Islet of Langerhans (tissue), 1 donor: ENCODE measurements at regions not wholly inside any gene's neighbourhood (a gene's known extent, or its start where the extent isn't known, plus 50 kb on each side); places are given as distances from the start of the nearest gene placed in this dataset.

ENCODE experiments used
- FAIRE-seq: peaks from one replicate; lab custom pipeline; 2011; peaks lifted over from hg19 to GRCh38; lab: Jason Lieb, UNC

DNA sequence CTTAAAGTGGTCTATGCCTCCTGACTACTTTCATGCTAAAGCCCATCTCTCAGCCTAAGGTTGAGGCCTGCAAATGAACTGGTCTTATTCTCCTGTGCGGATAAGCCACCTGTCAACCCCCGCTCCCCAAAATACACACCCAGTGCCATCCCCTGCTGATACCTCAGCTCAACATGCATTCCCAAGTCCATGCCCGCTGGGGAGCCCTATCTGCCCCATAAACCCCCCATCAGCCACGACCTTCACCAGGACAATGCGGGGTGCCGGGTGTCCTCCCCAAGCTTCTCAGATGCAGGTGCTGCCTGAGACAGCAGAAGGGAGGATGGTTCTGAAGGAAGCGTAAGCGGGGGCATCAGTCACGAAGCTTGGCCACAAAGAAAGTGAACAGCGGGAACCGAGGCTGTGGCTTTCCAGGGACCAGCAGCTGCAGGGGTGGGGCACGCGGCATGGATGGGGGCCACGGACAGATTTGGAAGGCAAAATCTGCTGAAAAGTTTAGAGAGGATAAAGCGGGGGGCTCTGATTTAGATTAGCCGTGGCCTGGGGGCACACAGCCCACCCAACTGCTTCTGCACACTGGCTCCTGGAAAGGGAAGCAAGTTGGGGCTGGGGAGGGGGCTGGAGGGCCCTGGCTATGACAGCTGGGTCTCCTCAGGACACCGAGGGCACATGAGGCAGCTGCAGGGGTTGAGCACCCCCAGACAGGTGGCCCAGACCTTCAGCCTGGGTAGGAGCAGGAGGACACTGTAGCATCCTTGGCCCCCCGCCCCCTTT, 1391.9 kb downstream of the TBC1D22A start:
- FAIRE-seq = no peak

DNA sequence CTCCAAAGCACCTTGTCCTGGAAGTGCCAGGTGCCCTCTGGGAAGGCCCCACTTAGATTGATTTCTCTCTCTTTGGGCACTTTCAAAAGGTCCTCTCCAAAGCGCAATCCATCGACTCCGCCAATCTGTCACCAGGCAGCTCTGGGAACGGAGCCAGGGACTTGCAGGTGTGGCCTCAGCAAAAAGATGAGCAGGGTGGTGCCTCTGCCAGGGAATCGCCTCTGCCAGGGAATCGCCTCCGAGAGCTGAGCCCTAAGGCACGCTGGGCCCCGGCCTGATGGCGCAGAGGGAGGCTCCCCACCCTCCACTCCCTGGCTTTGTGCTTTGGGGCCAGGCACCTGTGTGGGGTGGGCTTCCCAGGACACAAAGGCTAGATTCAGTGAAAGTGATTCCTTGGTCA, 1391.3 kb downstream of the TBC1D22A start:
- no peak for FAIRE-seq

DNA sequence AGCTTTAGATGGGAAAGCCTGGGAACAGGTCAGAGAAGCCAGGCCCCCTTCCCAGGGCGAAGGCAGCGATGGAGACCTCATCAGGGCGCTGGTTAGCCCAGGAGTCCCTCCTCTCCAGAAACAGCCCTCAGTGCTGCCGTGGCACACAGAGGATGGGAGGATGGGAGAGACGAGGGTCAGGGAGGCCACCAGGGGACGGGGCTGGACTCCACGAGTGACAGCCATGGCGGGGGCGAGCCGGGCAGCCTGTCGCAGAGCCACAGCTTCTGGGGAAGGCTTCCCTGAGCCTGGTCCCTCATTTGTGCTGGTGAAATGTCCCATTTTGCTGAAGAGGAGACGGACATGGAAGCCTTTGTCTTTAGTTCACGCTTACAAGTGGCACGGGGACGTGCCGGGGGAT, 1390.5 kb downstream of the TBC1D22A start:
- no peak for FAIRE-seq

DNA sequence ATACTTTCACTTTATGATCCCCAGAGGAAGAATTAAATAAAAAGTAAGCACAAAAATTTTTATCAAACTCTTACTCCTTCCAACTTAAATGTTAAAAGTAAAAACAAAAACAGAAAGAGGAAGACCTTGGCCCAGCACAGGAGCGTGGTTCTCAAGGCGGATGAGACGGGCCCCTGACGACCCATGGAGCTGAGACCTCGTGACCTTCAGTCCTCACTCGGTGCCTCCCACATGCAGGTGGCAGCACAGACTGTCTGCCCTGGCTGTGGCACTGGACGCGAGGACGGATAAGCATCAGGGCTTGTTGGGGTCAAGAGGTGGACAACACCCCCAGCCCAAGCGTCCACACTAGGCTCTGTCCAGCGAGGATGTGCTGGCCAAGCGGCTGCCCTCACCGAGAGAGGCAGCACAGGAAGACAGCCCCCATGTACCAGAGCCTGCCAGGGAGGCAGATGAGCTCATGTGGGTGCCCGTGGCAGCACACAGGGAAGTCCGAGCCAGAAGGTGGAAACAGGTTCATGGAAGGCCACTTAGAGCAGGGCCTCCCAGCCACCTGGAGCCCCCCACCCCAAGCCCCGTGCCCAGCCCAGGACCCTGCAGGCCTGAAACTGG, 1389.8 kb downstream of the TBC1D22A start:
- no peak for FAIRE-seq

DNA sequence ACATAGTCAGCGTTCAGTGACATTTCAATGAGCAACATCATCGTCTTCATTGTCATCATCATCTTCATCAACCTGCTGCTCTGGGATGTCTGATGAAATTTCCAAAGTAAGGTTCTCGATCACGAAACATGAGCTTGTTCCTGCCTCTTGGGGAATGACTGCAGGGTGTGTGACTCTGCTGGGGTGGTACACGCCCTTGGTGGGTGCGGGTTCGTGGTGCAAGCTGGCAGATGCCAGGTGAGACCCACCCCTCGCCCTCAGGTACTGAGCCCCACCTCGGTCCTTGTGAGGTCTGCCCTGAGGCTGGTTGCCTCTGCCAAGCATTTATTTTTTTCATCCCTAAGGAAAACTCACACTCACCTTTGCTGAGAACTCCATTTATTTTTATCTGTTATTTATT, 1389.2 kb downstream of the TBC1D22A start:
- no peak for FAIRE-seq

DNA sequence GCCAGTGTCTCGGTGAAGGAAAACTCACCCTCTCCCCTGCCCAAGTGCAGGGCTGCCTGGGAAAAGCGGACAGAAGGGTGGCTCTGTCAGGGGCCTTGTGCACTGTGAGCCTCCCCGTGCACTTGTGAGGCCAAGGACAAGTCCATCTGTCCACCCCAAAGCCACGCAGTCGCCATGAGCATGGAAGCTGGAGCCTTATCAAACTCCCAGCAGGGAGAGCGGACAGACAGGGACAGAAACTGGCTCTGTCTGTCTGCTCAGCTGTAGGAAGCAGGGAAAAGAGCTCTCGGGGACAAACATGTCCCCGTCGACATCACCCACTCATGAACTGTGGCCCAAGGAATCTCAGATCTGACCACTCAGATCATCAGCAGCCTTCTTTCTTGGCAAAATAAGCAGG, 1385.4 kb downstream of the TBC1D22A start:
- FAIRE-seq = no peak

DNA sequence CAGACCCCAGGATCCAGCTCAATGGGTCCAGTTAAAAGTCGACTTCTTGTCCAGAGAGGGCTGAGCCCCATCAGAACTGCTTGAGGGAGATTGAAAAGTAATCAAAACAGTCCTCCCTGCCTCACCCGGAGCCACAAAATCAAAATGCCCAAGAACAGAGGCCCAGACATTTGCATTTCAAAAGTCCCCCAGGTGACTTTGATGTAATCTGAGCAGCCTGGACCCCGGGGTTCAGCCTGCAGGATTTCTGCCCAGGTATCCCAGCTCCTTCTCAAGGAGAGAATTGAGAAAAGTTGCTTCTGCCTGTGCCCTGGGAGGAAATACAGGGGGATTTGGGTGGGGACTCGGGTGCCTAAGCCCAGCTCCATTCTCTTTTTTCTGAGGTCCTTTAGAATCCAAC, 1385.0 kb downstream of the TBC1D22A start:
- no peak for FAIRE-seq

DNA sequence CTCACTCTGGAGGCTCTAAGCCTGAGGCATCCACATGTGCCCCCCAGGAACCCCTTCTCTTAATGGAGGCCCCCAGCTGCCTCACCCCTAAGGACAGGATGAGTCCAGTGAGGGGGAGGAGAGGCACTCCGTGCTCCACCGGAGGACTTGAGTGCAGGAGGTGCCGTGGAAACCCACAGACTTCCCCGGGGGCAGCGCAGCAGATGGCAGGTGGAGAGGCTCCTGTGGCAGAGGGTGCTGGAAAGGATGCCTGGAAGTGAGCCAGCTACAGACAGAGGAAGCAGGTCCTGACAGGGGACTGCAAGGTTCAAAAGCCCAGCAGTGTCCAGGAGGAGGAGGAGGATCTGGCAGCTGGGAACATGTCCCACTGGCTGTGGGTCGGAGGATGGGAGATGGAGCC, 1384.0 kb downstream of the TBC1D22A start:
- FAIRE-seq = no peak

DNA sequence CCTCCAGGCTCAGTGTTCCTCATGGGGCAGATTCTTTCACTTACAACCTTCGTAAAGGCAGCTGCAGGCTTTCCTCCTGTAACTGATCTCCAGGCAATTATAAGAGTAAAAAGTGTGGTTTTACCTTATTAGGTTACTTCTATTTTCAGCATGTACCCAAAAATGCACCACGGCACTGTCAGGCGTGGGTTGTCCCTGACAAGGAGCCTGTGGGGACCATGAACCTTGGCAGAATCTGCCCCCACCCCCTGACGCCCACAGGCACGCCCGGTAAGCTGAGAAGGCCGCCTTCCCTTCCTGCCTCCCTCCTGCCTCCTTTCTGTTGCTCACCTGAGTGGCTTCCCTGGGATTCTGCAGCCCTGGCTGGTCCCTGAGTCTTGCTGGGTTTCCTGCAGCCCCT, 1383.3 kb downstream of the TBC1D22A start:
- FAIRE-seq = no peak

DNA sequence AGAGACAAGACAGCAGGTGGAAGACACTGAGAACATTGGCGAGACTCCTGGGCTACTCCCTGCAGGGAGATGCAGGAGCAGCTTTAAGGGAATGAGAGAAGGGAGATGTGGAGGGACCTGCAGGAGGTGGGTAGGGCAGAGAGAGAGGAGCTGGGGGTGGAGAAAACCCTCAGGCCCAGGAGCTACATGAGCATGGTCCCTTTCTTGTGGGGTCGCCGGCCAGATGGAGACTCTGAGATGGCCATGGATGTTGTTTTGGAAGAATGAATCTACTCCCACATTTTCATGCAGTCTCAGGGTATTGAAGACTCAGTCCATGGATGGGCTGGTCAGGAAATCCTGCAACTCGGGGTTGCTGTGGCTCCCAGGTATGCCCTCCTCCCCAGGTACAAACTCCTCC, 1381.9 kb downstream of the TBC1D22A start:
- no peak for FAIRE-seq

DNA sequence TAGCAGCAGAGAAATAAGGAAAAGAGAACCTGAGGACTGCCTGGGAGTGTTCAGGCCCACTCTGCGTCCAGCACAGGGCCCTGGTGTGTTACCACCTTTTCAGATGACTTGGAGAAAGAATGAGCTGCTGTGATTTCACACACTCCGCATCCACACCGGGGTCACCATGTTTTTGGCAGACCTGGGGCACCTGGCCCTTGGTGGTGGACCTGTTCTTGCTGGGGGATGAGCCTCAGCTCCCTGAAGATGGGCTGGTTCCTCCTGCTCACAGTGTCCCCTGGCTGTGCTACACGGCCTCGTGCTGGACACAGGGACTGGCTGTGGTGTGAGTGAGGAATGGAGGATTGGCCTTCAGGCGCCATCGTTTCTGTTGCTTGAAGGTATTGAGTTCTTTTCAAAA, 1381.4 kb downstream of the TBC1D22A start:
- FAIRE-seq = no peak

DNA sequence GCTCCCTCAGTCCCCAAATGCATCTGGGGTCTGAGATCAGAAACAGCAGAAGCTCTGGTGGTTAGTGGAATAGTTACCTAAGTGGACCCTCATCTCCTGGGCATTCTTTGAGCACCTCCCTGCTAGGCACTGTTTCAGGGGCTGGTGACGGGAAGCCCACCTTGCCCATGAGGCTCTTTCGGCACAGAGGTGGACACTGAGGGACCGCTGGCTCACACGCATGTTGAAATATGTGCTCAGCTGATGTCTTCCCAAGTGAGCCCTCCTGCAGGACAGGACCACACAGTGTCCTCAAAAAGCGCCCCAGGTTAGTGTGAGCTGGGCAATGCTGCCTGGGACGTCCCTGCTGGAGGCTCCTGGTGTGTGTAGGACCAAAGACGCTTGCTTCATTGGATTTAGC, 1379.9 kb downstream of the TBC1D22A start:
- no peak for FAIRE-seq

DNA sequence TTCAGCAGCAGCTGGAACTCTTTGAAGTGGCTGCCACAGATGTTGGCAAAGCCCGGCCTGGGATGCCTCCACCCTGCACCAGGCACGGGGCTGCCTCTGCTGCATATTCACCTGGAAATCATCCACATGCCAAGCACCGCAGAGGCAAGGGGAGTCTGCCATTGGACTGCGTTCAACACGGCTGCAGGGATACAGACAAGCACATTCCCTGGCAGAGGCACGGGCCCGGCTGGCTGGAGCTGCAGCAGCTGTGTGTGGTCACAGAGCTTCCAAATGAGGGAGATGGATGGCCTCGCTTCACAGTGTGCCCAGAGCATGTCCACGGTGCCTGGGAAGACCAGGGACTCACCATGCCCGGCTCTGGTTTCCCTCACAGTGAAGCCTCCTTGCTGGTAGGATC, 1378.9 kb downstream of the TBC1D22A start:
- no peak for FAIRE-seq

DNA sequence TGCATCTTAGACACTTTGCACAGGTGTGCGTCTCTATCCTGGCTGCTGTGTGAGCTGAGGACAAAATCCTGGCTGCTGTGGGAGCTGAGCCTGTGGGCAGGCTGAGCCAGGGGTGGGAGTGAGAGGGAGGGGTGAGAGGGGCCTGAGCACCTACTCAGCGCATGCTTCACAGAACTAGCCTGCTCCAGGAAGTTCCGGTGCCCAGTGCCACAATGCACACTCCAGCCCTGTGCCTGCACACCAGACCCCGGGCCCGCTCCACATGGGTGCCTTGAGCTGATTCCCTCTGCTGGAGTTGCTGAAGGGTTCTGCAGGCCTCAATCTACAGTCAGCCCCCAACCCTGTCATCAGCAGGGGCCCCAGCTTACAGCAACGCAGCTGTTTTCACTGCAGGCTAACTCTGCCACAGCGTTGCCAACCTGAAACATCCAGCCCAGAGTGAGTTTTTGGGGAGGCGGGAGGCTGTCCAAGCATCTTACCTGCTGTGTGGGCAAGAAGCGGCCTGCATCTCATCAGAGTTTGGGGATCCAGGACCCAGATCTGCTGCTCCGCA, 1377.9 kb downstream of the TBC1D22A start:
- no peak for FAIRE-seq

DNA sequence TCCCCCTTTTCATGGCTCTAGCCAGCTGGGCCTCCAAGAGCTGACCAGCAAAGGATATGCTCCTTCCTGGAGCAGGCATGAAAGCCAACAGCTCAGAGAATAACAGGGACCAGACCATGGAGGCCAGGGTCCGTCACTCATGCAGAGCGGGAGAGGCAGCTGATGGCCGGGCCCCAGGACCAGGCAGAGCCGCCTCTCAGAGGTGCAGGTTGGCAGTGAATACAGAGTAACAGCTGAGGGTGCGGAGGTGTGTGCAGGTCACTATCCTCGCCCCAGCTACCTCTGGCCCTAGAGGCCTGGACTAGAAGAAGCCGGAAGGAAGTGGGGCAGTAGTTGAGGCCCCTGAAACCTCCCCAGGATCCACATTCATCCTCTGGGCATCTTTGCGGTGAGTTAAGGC, 1377.3 kb downstream of the TBC1D22A start:
- FAIRE-seq = no peak

DNA sequence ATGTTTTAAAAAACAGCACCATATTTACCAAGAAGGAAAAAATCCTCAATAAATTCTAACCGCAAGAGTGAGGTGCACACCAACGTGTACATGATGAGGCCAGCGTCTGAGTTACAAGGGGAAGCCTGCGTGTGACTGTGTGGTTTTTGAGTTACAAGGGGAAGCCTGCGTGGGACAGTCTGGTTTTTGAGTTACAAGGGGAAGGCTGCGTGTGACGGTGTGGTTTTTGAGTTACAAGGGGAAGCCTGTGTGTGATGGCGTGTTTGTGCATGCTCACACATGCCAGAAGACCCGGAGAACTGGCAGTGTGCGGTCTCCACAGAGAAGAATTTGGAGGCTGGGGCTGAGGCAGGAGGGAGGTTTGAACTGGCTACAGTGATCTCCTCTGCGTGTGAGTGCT, 1376.4 kb downstream of the TBC1D22A start:
- no peak for FAIRE-seq

DNA sequence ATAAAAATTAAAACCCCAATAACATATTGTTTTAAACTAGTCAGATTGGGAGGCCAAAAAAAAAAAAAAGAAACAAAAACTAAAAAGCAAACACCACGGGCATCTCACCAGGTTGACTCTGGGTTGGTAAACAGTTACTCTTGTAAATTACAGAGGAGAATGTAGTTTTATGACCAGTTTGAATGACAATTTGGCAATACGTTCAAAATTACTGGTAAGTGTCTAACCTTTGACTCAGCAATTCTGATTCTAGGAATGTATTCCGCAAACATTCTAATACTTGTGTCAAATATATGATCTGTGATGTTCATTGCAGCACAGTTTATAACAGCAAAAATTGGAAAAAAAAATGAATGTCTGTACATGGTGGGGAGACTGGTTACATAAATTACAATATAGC, 1376.0 kb downstream of the TBC1D22A start:
- FAIRE-seq = no peak

DNA sequence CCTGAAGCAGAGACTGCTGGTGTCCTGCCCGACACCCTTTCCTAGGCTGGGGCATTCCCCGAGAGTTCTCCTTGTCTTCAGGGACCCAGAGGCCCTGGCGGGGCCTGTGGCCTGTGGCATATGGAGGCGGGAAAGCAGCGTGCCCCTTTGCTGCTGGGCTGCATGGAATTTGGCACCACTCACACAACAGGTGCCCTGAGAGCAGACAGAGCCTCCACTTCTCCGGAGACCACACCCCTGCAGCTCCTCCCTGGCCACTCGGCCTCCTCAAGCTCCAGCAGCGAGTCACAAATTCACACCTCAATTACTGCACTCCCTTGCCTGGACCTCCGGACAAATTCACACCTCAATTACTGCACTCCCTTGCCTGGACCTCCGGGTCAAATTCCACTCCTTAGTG, 1375.2 kb downstream of the TBC1D22A start:
- FAIRE-seq = no peak

DNA sequence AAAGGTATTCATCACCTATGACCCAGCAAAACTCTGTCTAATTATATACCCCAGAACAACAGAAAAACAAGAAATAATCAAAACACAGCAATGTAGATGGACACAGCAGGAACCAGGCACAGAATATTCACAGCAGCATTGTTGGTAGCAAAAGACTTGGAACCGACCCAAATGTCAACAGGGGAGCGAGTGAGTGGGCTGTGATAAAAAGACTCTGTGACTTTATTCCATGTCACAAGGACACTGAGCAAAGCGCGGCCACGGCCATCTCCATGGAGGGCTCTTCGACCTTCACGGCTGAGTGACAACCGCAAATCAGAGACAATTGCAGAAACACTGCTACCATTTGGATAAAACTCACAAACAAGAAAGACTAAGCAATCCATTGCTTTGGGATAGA, 1373.1 kb downstream of the TBC1D22A start:
- no peak for FAIRE-seq

DNA sequence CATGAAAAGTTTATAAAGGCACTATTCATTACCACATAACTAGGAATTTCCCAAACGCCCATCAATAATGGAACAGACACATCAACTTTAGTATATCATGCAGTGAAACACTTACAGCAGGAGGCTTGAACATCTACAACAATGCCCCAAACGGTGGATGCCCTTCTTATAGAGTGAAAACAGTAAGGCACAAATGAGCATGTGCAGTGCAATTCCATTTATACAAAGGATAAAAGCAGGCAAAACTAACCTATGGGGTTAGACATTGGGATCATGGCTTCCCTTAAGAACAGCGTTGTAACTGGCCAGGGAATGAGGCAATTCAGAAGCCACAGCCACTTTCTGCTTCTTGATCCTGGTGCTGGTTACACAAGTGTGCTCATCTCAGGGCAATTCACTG, 1363.0 kb downstream of the TBC1D22A start:
- no peak for FAIRE-seq

DNA sequence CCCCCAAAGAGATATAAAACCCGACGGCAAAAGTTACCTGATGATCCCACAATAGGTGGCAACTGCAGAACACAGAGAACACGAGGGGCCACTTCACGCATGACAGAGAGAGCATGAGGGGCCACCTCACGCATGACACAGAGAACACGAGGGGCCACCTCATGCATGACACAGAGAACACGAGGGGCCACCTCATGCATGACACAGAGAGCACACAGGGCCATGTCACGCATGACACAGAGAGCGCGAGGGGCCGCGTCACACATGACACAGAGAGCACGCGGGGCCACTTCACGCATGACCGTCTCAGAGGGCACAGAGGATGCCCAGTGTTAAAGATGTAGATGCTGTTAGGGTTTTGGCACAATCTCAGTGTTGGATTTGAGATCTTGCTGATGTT, 1359.5 kb downstream of the TBC1D22A start:
- FAIRE-seq = no peak

DNA sequence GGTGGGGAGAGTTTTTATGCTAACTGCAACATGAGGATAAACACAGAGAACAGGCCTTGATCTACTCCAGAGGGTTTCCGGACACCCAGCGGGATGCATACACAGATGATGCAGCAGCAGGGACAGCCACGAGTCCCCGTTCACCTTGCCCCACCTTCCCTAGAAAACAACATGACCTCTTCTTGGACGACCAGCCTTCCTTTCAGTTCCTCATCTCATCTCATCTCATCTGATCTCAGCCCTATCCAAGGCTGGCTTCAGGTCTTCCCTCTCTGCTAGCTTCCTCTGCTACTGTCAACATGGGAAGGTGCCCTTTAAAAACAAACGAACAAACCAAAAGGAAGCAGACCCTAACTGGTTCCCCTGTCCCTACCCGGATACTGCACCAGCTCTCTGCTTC, 1356.2 kb downstream of the TBC1D22A start:
- no peak for FAIRE-seq

DNA sequence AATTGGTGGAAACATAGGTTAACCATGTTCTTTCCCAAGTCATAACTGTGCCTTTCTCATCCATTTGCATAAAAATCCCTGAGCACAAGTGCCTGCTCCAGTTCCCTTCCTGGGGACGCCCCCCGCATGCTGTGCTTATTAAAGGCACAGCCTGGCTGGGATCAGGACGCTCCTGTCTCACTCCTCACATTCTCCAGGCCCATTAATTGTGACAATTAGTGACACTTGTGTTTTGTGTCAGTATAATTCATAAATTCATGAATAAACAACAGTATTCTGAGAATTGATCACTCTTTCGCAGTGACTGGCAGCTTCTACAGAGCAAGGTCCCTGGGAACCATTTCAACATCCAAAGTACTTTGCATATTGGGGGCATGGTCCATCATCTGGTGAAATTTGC, 1354.4 kb downstream of the TBC1D22A start:
- FAIRE-seq = no peak
